NCI-H1694 (cell line): ENCODE measurements at regions not wholly inside any gene's neighbourhood (a gene's known extent, or its start where the extent isn't known, plus 50 kb on each side); places are given as distances from the start of the nearest gene placed in this dataset.
"Not testable (repeated sequence)": the region's sequence is repeated elsewhere in the genome, so short reads cannot be mapped to it uniquely, and the experiment has no call there.

Source experiments
- DNase-seq: peaks from one replicate; lab custom pipeline; 2025; lab: John Stamatoyannopoulos, UW

DNA sequence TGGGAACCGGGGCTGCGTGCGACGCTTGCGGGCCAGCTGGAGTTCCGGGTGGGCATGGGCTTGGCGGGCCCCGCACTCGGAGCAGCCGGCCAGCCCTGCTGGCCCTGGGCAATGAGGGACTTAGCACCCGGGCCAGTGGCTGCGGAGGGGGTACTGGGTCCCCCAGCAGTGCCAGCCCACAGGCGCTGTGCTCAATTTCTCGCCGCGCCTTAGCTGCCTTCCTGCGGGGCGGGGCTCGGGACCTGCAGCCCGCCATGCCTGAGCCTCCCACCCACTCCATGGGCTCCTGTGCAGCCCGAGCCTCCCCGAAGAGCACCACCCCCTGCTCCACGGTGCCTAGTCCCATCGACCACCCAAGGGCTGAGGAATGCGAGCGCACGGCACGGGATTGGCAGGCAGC is 63.8 kb downstream of the PLXNA1 start:
- DNase-seq: not testable (repeated sequence)

DNA sequence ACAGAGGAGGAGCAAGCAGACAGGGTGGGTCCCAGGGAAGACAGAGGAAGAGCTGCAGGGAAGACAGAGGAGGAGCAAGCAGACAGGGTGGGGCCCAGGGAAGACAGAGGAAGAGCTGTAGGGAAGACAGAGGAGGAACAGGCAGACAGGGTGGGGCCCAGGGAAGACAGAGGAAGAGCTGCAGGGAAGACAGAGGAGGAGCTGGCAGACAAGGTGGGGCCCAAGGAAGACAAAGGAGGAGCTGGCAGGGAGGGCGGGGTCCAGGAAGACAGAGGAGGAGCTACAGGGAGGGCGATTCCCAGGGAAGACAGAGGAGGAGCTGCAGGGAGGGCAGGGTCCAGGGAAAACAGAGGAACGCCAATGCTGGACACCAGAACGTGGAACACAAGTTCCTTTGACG is 66.5 kb downstream of the PLXNA1 start:
- no peak for DNase-seq

DNA sequence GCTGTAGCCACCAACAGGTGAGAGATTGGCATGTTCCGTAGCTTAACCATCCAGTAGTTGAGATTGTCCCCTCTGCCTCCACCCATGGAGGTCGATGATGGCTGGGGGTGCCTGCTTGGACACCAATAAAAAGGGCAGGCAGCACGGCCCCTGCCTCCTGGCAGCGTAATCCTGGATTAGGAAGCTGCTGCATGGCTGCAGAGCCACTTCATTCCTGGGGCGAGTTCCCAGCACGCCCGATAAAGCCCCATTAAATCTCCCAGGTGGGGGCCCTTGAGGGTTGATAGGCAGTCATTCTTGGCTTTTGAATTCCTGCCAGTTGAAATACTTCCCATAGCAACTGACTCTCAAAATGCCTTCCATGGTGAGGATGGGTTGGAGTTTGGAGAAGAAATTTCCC is 67.8 kb downstream of the PLXNA1 start:
- no peak for DNase-seq

DNA sequence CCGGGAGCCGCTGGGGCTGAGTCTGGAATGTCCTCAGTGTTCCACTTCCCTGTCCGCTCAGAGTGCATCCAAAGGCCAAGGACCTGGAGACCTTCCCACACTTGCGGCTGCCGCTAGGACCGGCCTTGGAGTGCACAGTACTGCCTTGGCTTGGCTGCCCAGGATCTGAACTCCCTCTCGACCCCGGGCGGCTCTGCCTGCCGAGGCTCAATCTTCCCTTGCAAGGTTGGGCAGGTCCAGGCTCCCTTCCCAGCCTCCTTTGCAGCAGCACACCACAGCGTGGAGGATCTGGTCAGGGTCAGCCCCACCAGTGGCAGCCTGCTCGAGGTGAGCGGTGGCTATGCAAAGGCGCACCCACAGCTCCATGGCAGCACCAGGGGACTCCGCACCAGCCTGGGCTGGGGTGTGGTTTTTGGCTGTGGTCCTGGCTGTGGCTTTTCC is 69.2 kb downstream of the PLXNA1 start:
- no peak for DNase-seq

DNA sequence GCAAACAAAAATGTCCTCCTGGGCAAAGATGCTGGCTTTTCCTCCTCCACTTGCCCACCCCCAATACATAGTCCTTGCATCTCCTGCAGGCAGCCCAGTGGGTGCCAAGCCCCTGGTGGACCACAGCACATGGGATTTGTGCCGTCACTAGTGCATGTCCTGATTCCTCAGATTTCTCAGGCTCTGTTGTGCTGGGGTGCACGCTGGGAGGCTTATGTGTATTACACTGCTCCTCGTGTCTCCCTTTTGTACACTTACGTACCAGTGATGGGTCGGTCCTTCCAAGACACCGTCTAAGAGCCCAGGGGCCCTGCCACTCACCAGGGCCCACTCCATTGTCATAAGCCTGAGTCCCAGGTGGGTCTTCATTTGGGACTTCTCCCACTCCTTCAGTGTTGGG is 70.1 kb downstream of the PLXNA1 start:
- no peak for DNase-seq

DNA sequence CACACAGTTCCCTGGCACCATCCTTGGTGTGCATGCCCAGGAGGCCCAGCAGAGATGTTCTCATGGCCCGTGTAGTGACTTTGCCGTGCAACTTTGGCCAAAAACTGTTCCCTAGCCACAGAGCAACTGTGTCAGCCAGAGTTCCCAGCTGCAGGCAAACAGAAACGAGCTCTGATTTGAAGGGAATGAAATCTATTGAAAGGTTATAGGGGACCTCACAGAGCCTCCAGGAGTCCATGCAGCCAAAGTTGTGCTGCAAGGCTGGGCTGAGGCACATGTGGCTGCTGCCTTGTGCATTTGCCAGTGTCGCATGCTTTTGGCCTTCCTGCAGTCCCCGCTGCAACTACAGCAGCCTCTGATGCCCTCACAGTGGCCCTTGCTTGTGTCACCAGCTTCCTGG is 70.5 kb downstream of the PLXNA1 start:
- no peak for DNase-seq

DNA sequence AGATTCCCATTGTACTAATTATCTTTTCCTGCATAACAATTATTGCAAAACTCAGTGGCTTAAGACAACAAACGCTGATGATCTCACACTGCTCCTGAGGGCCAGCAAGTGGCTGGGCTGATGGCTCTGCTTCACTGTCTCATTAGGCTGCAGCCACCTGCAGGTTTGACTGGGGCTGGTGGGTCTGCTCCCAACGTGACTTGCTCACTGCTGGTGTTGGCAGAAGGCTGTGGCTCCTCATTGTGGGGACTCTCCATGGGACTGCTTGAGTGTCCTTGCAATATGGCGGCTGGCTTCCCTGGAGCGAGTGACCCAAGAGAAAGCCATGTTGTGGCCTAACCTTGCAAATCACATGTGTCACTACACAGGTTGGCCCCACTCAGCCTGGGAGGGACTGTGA is 71.1 kb downstream of the PLXNA1 start:
- DNase-seq: no peak

DNA sequence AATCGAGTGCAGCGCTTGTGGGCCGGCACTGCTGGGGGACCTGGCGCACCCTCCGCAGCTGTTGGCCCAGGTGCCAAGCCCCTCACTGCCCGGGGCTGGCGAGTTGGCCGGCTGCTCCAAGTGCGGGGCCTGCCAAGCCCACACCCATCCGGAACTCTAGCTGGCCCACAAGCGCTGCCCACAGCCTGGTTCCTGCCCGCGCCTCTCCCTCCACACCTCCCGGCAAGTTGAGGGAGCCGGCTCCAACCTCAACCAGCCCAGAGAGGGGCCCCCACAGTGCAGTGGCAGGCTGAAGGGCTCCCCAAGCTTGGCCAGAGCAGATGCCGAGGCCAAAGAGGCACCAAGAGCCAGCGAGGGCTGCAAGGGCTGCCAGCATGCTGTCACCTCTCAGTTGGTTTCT is 73.4 kb downstream of the PLXNA1 start:
- no peak for DNase-seq

DNA sequence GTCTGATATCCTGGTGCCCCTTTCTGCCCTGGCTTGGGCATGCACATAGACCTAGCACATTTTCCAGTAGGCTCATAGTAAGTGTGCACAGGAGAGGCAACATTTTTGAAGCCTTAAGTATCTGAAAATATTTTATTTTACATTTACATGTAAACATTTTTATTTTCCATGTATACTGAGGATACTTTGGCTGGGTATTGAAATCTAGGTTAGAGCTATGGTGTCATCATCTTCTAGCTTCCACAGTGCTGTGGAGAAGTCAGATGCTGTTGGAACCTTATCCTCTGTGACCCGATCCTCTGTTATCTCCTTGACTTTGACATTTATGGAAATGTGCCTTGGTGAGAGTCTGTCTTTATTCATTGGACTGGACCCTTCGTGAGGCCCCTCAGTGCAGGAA is 74.1 kb downstream of the PLXNA1 start:
- no peak for DNase-seq

DNA sequence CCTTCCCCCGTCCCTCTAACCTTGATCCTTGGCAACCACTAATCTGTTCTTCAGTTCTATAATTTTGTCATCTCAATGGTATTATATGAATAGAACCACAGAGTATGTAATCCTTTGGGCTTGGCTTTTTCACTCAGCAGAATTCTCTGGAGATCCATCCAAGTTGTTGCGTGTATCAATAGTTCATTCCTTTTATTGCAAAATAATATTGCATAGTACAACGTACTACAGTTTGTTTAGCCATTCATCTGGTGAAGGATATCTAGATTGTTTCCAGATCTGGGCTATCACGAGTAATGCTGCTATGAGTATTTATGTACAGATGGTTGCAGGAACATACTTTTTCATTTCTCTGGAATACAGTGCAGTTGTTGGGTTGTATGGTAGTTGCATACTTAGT is 76.2 kb downstream of the PLXNA1 start:
- DNase-seq: no peak

DNA sequence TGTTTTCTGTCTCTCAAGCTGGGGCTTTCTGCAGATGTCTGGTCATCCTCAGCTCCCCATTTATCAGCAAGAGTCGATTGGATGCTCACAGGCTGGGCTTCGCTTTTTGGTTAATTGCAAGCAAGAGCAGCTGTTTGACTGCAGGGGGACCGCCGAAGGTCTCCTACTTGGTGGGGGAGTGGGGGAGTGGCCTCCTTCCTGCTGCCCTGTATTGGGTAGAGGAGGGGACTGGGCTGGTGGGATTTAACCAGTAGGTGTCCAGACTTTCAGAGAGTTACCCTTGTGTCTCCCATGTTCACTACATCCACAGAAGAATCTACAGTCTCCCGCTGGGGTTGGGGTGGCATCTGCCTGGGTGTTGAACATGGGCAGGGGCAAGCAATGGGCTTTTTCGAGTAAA is 78.7 kb downstream of the PLXNA1 start:
- DNase-seq: no peak

DNA sequence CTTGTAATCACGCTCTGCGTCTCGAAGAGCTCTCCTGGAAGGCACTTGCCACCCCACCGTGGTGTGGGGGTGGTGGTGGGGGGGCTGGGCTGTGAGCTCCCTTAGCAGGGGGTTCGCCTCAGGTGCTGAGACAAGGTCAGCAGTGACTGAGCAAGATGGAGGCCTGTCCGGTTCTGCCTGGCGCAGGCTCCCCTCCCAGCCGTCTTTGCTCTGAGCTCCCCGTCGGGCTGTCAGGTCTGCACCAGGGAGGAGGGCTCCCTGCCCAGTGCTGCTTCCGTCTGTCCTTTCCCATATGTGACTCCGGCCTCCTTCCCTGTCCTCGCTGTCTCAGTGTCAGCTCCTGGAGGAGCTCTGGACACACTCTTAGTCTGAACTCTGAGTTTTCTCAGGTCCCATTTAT is 80.0 kb downstream of the PLXNA1 start:
- DNase-seq: no peak

DNA sequence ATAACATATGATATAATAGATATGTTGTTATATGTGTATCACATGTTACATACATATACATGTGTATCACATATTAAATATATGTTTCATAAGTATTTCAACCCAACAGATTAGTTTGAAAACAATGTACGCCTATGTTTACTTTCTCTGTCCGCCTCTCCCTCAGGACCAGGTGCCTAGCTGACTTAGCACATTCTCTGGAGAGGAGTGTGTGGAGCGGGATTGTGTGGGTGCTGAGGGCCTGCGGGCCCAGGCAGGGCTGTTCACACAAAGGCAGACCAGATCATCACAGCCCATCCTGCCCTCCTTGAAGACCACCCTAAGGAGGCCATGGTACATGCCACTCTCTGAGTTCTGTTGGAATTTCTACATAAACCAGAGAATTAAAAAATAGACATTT is 81.0 kb downstream of the PLXNA1 start:
- no peak for DNase-seq

DNA sequence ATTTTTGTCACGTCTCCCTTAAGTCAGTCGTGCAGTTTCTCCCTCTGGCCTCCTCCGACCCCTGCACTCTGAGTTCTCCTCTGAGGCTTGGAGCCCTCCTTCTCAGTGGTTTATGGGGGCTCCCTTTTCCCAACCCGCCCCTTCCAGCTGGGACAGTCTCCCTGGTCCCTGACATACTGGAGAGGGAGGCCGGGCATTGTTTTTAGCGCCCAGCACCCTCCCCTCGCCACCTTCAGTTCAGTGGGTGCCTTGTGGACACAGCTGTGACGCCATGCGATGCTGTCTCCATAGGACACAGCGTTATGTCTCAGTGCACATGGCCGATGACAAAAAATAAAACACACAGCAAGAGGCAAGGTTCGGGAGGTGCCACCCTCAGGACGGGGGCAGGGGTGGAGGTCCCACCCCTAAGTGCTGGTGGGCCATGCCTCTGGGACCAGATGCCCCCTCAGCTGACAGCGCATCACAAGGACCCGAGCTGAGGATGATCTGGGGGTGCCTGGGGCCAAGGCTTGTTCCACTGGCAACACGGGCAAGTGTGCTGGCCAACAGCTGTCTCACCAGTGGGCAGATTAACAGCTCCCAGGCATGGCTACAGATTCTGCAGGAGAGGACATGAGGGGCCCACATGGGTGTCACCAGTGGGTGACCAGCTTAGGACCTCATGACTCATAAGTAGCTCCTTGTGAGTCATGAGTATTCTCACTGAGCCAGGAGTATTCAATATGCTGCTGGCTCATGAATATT is 81.6 kb downstream of the PLXNA1 start:
- no peak for DNase-seq

DNA sequence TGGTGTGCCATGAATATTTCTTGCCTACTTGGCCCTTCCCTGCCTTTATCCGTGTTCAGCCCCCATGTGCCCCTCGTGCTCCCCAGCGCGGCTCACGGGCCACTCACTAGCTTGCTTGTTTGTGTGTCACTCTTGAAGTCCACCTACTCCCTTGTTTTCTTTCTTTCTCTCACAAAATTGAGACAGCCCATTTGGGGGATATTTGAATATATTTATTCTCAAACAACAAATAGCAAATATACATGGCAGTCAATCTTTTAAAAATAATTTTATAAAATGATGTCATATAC is 82.2 kb downstream of the PLXNA1 start:
- no peak for DNase-seq

DNA sequence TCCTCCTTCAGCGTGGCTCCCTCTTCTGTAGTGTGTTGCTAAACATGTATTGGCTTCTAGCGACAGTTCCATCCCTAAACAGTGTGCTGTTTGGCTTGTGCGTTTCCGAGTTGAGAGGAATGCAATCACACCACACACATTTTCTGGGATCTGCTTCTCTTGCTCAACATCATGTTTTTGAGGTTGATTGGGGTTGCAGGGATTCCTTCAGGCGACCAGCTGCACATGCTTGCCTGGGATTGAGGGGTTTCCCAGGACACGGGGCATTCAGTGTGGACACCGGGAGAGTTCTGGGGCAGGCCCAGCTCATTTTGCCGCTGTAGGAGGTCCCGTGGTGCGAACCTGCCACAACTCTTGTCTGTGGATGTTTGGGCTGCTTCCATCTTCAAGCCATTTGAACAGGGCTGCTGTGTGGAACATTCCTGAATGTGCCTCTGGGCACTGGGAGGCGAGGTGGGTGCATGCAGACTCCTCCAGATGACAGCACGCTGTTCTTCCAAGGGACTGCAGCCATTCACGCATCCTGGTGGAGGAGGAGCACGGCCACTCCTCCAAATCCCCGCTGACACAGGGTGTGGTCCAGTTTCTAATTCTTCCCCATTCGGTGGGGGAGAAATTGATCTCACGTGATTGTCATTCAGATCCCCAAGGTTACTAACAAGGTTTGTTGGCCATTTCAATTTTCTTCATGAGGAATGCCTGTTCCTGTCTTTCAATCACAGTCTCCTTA is 82.8 kb downstream of the PLXNA1 start:
- DNase-seq: no peak

DNA sequence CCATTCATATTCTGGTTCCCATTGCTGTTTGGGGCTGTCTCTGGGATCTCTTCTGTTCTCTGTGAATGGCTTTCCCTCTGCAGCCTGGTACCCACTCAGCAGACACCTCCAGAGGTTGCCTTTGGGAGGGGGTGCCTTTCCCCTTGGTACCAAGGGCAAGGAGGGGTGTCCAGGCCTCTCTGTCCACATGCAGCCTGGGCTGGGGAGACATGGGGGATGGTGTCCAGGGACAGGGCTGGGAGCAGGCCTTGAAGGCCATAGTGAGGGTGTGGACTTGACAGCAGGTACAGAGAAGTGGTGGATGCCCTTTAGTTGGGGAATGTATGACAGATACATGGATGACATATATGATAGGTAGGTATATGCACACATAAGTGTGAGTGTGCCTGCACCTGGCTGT is 83.7 kb downstream of the PLXNA1 start:
- DNase-seq: no peak

DNA sequence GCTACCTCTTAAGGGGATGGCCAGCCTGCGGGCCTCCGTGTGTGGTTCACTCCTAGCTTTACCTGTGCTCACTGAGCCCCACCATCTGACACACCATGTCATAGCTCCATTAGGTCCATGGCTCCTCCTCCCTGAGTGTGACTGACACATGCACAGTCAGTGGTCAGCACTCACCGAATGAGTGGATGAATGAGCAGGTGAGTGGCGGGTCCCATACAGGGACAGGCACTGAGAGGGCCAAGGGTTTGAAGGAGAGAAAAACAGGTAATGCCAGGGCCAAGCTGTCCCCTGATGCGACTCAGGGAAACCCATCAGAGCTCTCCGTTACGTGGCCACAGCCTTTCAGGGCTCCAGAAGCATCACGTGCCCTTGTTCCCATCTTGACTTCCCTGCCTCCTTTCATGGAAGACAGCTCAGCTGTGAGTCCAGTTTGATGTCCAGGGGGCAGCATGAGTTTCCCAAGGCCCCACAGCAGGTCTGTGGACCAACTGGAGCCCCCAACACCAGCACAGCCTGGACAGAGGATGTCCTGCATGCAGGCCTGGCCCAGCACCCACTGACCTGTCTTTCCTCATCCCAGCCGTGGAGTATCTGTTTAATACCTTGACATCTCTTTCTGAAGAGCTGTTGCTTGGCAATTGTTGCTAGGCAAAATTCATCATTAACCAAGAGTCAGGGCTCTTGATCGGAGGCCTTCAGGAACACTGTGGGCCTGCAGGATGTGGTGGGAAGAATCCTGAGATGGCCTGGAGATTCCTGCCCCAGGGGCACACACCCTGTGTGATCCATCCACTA is 84.4 kb downstream of the PLXNA1 start:
- DNase-seq: no peak

DNA sequence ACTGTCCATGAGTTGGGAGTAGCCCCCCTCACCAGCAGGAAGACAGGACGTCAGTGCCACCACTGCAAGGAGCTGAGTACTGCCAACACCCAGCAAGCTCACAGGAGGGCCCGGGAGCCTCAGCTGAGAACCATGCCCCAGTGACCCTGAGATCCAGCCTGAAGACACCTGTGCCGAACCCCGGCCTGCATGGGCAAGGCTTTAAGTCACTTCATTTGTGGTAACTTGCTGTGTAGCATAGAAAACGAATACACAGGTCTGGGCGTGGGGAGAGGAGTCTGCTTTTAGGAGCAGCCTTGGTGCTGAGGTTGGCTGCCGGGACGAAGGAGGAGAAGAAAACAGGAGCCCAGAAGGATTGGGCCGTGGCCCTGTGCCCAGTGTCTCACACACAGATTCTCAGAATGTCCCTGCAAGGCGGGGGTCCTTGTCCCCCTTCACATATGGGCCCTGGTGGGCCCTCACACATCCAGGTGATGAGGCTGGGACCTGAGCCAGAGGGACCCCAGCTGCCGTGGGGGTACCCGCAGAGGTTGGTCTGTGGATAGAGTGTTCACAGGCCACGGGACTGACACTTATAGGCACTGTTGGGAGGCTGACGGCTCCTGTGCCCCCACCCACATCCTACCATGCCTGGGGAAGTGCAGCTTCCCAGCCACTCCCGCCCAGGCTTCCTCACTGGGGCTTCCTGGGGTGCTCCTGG is 85.3 kb downstream of the PLXNA1 start:
- DNase-seq: no peak

DNA sequence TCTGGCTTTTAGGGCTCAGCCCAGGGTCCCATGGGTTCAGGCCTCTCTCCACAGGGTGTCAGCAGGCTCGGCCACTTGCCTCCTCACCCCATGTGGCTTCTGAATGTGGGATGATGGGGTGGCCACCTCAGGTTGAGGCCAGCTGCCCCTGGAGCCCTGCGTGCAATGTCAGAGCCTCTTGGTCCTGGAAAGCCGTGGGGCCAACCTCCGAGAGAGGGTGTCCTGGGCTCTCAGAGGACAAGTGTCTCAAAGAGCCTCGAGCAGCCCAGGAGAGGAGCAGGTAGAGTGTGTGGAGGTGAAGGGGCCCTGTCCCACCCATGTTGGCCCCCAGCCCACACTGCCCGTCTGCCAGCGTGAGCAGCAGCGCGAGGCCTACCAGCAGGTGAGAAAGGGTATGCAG is 86.0 kb downstream of the PLXNA1 start:
- DNase-seq: no peak

DNA sequence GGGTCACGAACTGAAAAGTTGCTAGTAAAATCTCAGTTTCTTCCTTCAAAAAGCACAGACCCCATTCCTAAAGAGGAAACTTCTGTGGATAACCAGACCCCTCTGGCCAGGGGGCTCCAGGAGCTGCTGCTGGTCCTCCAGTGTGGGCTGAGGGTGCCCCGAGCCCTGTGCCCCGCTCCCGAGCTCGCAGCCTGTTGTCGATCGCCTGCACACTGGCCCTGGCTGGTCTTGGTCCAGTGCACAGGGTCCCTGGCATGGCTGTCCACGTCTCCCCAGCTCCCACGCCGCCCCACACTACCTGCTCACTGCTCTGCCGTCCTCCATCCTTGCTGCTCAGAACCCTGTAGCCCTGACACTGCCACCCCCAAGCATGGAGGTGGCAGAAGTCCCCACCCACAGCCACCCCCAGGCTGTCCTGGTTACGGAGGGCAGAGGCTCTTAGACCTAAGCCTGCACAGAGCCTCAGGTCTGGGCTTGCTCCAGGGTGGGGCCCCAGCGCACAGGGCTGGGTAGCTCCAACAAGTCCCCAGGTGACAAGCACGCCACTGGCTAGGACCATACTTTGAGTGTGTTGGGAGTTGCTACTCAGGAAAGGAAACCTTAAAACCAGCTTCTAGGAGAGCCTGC is 87.0 kb downstream of the PLXNA1 start:
- no peak for DNase-seq

DNA sequence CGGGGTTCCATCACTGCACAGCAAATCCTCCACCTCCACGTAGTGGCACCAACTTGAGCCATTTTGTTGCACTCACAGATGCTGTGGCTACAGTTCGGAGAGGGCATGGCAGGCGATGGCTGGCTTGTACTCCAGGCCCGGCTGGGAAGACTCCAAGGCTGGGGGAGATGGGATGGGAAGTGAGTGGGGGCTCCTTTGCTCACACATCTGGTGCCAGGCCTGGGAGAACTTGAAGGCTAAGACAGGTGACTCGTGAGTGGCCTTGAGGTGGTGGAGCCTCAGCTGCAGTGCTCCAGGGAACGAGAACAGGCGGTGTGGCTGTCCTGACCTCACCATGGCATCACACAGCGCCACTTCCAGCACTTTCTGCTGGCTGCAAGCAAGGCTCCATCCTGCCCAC is 87.9 kb downstream of the PLXNA1 start:
- no peak for DNase-seq
